ENCODE measurements at regions not wholly inside any gene's neighbourhood (a gene's known extent, or its start where the extent isn't known, plus 50 kb on each side); places are given as distances from the start of the nearest gene placed in this dataset.
"Not testable (repeated sequence)": the region's sequence is repeated elsewhere in the genome, so short reads cannot be mapped to it uniquely, and the experiment has no call there.

DNA sequence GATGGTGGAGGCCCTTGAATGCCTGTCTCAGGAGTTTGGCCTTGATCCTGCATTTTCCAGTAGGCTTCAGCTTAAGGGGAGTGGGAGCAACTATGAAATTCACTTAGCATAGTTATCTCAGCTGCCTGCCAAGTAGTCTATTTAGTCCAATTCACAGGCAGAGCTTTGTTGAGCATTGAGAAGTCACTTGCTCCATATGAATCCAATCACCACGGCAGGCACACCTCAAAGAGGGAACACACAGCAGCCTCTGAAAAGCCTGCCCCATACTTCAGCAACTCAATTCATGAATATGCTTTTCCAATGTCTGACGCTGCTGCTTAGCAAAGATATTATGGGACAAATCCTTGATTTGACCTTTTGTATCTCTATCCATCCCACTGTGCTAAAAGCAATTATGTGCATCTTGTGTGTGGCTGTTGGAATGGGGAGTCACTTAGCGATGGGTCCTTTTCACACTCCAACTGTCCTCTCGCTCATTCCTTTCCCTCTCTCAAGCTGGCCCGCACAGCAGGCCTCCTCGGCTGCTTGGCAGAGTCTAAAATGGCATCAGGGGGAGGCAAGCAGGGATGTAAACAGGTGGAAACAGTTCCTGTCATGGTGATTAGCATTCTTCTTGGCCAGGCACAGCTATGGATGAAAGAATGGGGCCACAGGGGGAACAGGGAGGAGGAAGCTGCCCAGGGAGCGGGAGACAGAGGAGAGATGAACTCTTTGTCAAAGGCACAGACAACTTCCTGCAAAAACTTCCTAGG lies 56.0 kb upstream of the LRPPRC start:
- DNase-seq (ENCODE audit: low read depth): no peak

DNA sequence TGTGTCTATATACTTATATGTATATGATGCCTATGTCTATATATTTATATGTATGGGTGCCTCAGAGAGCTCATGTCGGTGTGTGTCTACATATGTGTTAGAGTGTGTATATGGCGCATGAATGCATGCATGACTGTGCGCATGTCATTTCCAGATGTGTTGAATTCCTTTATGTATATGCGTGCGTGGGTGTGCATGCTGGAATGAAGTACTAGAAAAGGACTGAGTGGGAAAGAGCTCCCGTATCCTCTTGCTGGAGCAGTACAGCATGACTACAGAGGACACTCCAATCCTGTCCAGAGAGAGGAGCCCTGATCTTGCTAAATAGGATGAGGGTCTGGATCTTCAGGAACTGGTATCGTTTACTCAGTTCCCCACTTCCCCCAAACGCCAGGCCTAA lies 56.8 kb upstream of the LRPPRC start:
- no peak for DNase-seq (ENCODE audit: low read depth)

DNA sequence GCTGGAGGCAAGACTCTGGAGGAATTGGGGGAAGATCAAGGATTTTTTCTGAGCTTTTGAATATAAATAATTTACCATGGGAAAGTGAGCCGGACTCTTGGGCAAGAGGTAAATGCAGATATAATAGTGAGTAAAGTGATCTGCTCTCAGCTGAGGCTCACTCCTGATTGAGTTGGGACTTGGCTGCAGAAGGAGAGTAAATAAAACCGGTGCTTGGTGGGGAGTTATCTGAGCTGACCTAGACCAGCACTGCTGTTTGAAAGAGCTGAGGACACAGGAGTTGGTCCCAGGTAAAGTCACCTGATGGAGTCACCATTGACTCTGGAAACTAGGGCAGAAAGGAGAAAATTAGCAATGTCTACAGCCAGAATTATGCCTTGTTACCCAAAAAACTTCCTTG lies 57.3 kb upstream of the LRPPRC start:
- no peak for DNase-seq (ENCODE audit: low read depth)

GRCh38 chr2:44053456-44053855 lies 57.7 kb upstream of the LRPPRC start:
- DNase-seq (ENCODE audit: low read depth): no peak

DNA sequence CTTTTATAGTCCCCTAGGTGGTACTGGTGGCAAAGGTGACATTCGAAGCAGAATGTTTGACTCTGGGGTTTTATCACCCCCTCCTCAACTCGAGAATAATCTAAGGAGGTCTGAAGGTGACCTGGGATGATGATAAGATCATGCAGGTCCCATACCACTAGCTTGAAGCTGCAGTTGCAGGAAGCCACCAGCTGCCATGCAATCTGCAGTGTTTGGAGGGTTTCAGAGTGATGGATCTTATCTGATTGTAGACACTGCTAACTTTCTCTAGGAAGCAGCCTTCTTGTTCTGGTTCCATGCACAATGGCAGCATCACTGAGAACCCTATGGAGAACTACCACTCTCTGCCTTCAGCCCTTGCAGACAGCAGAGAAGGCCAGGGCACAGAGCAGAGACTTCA lies 59.4 kb upstream of the LRPPRC start:
- DNase-seq (ENCODE audit: low read depth): no peak

GRCh38 chr2:44055664-44056063 lies 59.9 kb upstream of the LRPPRC start:
- no peak for DNase-seq (ENCODE audit: low read depth)

DNA sequence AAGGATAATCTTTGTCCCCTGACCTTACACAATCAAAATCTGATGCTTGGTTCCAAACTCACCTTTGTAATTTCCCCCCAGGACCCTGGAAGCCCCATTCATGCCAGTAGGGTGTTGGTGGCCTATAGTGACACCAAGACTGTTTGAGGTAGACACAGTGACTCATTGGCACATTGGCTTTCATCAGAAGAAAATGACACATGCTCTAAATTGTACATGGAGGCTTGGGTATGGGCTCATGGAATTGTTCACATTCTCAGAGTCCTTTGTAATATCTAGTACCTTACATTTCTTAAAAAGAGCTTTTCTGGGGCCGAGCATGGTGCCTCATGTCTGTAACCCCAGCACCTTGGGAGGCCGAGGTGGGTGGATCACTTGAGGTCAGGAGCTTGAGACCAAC lies 61.2 kb upstream of the LRPPRC start:
- DNase-seq (ENCODE audit: low read depth): no peak

DNA sequence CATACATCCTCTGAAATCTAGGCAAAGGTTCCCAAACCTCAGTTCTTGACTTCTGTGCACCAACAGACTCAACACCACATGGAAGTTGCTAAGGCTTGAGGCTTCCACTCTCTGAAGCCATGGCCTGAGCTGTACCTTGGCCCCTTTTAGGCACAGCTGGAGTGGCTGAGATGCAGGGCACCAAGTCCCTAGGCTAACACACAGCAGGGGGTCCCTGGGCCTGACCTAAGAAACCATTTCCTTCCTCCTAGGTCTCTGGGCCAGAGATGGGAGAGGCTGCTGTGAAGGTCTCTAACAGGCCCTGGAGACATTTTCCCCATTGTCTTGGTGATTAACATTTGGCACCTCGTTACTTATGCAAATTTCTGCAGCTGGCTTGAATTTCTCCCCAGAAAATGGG lies 64.5 kb upstream of the LRPPRC start:
- not testable (repeated sequence) for DNase-seq (ENCODE audit: low read depth)

DNA sequence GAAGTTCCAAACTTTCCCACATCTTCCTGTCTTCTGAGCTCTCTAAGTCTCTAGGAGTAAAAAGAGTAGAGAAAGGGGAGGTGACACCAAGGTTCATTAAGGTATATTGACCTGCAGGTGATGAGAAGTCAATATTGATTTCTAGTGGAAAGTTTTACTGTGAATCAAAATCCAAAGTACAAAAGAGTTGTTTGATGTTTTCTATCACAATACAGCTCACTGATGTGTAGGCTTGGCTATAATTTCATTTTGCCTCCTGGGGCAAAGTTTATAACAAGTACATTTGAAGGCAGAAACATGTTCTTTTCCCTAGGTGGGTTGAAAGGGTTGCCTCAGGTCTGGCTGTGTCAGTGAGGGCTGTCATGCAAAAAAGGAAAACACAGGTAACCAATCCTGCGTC lies 65.2 kb upstream of the LRPPRC start:
- no peak for DNase-seq (ENCODE audit: low read depth)

DNA sequence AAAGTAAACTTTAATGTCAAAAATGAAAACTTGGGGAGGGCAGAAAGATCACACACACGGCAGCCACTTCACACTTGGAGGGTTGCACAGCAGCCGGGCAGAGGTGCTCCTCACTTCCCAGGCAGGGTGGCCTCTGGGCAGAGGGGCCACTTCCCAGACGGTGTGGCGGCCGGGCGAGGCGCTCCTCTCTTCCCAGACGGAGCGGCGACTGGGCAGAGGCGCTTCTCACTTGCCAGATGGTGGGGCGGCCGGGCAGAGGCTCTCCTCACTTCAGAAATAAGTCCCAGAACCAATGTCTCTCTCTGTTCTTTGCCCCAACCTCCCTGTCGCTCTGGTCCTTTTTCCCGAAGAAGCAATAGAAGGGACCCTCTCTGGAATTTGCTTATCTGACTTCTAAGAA lies 65.7 kb upstream of the LRPPRC start:
- DNase-seq (ENCODE audit: low read depth): no peak

DNA sequence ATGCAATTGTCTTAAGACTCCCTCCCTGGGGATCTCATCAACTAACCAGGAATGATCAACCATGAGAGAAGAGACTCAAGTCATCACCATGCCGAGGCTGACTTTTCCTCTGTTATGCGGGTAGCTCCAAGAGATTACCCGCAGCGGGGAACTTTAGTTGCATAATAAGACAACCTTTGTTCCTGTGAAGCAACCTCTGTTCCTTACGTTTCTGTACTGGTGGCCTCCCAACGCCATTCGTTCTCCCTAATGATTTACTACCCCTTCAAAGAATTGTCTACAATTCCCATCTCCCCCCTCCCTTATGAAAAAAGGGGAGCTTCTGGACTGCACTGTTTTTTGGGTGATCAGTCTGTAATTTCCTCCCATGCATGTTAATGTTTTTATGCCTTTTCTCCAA lies 66.1 kb upstream of the LRPPRC start:
- DNase-seq (ENCODE audit: low read depth): no peak

GRCh38 chr2:44063033-44063432 lies 67.2 kb upstream of the LRPPRC start:
- DNase-seq (ENCODE audit: low read depth): no peak

DNA sequence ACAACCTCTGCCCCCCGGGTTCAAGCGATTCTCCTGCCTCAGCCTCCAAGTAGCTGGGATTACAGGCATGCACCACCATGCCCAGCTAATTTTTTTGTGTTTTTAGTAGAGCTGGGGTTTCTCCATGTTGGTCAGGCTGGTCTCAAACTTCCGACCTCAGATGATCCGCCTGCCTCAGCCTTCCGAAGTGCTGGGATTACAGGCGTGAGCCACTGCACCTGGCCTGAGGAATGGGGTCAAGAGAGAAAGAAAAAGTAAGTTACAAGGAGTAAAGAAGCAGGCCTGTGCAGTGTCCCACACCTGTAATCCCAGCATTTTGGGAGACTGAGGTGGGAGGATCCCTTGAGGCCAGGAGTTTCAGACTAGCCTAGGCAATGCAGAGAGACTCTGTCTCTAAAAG lies 68.5 kb upstream of the LRPPRC start:
- not testable (repeated sequence) for DNase-seq (ENCODE audit: low read depth)

GRCh38 chr2:44067012-44067790 lies 71.4 kb upstream of the LRPPRC start:
- DNase-seq (ENCODE audit: low read depth): not testable (repeated sequence)

DNA sequence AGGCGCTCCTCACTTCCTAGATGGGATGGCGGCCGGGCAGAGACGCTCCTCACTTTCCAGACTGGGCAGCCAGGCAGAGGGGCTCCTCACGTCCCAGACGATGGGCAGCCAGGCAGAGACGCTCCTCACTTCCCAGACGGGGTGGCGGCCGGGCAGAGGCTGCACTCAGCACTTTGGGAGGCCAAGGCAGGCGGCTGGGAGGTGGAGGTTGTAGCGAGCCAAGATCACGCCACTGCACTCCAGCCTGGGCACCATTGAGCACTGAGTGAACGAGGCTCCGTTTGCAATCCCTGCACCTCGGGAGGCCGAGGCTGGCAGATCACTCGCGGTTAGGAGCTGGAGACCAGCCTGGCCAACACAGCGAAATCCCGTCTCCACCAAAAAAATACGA lies 72.0 kb upstream of the LRPPRC start:
- not testable (repeated sequence) for DNase-seq (ENCODE audit: low read depth)

DNA sequence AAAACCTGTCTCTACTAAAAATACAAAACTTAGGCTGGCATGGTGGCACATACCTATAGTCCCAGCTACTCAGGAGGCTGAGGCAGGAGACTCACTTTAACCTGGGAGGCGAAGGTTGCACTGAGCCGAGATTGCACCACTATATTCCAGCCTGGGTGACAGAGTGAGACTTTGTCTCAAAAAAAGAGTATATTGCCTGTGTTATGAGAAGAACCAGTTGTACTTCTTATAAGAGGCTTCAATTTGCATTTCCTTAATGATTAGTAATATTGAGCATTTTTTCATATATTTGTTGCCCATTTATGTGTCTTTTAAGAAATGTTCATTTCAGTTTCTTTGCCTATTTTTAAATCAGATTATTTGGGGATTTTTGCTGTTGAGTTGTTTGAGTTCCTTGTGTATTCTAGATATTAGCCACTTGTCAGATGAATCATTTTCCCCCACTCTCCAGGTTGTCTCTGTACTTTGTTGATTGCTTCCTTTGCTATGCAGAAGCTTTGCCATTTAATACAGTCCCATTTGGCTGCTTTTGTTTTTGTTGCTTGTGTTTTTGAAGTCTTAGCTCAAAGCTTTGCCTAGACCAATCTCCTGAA lies 75.8 kb upstream of the LRPPRC start:
- no peak for DNase-seq (ENCODE audit: low read depth)

DNA sequence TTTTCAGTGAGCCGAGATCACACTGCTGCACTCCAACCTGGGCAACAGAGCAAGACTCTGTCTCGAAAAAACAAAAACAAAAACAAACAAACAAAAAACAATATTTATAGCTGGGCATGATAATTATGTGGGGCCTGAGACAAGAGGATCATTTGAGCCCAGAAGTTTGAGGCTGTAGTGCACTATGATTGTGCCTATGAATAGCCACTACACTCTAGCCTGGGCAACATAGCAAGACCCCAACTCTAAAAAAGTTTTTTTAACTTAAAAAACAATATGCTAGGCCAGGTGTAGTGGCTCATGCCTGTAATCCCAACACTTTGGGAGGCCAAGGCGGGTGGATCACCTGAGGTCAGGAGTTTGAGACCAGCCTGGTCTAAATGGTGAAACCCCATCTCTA lies 77.9 kb upstream of the LRPPRC start:
- not testable (repeated sequence) for DNase-seq (ENCODE audit: low read depth)

DNA sequence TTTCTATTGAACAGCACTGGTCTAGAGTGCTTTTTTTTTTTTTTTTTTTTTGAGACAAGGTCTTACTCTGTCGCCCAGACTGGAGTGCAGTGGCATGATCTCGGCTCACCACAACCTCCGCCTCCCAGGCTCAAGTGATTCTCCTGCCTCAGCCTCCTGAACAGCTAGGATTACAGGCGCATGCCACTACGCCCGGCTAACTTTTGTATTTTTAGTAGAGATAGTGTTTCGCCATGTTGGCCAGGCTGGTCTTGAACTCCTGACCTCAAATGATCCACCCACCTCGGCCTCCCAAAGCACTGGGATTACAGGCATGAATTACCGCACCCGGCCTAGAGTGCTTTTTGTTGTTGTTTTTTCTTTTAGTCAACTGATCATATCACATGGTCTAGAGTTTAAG lies 79.0 kb upstream of the LRPPRC start:
- not testable (repeated sequence) for DNase-seq (ENCODE audit: low read depth)

- DNase-seq (ENCODE audit: low read depth): no peak
These were observed 79.8 kb upstream of the LRPPRC start for GRCh38 chr2:44075541-44075940.

GRCh38 chr2:44077942-44078511 lies 82.2 kb upstream of the LRPPRC start:
- DNase-seq (ENCODE audit: low read depth): no peak

- no peak for DNase-seq (ENCODE audit: low read depth)
These were observed 83.9 kb upstream of the LRPPRC start for GRCh38 chr2:44079686-44080085.

- DNase-seq (ENCODE audit: low read depth): no peak
These were observed 85.6 kb upstream of the PPM1B start for GRCh38 chr2:44083054-44083453.

DNA sequence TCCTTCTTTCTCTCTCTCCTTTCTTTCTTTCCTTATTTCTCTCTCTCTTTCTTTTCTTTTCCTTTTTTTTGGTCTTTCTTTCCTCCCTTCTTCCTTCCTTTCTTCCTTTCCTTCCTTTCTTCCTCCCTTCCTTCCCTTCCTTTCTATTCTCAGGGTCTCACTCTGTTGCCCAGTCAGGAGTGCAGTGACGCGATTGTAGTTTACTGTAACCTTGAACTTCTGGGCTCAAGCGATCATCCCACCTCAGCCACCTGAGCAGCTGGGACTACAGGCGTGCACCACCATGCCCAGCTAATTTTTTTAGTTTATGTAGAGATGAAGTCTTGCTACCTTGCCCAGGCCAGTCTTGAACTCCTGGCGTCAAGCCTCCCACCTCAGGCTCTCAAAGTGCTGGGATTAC lies 83.8 kb upstream of the PPM1B start:
- DNase-seq (ENCODE audit: low read depth): no peak
